ENCODE measurements at regions not wholly inside any gene's neighbourhood (a gene's known extent, or its start where the extent isn't known, plus 50 kb on each side); places are given as distances from the start of the nearest gene placed in this dataset.

DNA sequence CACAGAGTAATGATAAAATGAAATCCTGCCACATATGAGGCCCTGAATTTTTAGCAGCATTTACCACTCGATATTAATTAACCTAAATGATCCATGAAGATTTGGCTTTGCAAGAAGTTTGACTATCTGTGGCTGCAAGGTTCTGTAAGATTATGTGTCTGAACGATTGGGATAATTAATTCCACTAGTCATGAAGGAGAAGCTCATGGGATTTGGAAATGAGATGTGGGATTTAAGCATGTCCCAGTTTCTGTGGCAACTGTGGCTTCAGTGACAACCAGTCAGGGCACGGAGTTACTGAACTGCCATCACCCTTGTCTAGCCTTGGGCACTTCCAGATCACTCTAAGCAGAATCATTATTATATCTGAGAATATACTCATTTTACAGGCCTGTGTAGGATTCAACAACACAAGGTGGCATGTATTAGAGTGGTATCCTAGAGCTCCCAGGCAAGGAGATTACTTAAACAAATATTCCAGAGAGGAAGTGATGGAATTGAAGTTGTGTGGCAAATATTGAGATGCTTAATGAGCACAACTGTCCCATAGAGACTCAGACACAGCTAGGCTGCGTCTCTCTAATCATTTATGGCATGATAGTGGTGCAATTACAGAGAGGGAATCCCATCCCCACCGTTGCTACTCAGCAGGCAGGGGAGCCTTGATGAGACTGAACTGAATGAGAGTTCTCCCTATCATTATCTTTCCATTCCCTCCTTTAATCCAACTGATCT lies 205.0 kb upstream of the KRR1 start:
- DNase-seq: no peak

DNA sequence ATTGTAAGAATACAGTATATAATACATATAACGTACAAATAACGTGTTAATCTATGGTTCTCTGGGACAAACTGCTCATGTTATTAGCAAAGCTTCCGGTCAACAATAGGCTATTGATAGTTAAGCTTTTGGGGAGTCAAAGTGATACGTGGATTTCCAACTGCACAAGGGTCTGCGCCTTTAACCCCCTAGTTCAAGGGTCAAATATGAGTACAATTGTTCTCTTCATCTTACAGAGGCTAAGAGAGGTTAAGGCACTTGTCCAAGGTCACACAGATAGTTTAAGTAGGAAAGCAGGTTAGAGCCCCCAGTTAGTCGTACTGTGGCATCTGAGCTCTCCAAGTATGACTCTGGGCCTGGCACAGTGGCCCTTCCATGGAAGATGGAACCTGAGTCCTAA lies 204.3 kb upstream of the KRR1 start:
- DNase-seq: no peak

DNA sequence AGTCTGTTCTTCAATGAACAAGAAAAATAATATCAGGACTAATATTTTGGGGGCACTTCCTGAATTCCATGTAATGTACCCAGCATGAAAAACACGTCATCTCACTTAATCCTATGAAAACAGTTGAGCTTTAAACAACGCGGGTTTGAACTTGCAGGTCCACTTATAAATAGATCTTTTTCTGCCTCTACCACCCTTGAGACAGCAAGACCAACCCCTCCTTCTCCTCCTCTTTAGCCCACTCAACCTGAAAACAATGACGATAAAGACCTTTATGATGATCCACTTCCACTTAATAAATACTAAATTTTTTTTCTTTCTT lies 203.9 kb upstream of the KRR1 start:
- no peak for DNase-seq

DNA sequence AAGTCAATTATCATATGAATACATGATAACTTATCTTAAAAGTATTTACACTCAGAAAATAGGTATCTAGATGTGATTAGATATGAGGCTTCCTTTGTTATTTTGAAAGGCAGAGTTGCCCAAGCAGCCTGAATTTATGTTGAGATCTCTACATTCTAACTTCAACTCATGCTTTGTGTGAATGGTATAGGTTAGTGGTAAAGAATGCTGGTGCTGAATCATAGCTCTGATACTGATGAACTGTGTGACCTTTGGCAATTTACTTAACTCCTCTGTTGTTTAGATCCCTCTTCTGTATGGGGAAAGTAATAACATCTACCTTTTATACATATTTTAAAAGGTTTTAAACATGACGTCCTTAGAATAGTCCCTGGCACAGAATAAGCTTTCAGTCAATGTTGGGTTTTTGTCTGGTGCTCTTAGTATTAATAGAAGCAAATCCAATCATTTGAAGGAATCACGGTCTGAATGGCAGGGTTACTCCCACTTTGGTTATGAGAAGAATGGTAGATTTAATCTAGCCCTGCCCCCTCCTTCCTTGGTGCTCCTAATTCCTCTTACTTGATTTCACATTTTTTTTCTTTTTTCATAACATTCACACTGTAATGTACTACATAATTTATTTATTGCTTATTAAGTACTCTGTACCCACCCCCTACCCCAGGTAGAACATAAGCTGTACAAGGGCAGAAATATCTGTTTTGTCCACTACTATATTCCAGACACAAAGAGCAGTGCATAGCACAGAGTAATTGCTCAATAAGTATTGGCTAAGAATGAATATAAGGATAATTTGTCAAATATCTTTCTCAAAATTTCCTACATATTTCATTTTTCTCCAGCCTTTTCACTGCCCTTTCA lies 203.3 kb upstream of the KRR1 start:
- DNase-seq: no peak

DNA sequence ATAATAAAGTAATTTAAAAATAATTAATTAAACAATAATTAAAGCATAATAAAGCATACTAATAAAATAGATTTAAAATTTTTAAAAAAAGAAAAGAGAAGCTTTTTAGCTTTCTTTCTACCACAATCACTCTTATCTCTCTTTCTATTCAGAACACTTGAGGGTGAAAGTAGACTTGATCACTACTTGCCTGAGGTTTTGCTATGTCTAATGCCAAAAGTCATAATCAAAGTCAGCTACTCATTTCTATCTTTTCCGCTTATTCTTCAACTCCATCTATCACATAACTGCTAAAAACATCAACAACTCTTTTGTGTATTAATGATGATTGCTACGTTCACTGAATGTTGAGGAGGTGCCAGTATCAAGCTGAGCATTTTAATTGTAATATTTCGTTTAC lies 202.0 kb upstream of the KRR1 start:
- DNase-seq: no peak

DNA sequence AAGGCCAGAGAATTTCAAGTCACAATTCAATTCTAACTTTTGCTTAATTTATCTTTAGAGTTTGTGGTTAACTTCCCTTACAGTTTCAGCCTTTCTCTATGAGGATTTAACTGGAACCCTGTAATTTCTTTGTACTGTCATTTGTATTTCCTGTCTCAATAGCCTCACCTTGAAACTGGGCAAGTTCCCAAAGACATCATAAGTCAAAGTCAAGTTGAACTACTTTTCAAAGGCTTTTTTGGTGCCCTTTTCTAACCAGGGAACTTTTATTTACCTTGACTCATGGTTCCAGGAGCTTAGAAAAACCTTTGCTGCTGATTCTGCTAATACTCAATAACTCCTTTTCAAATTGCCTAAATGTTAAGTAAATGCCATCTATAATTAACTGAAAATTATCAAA lies 200.8 kb upstream of the KRR1 start:
- DNase-seq: no peak

DNA sequence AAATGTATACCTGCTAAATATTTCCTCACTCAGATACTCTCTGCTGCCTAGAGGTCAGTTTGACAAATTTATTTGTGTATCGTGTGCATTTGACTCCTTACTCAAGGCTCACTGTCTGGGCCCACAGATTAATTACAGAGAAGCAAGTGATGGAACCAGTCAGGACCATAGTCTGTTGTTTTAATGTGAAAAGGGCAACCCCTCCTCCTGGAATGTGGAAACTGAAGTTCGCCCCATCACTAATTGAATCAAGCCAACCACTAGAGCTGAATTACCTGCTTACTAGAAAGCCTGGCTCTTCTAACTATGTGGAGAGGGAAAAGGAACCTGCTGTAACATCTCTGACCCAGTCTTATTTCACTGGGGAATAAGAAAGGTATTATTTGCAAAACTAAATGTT lies 199.9 kb upstream of the KRR1 start:
- DNase-seq: no peak

DNA sequence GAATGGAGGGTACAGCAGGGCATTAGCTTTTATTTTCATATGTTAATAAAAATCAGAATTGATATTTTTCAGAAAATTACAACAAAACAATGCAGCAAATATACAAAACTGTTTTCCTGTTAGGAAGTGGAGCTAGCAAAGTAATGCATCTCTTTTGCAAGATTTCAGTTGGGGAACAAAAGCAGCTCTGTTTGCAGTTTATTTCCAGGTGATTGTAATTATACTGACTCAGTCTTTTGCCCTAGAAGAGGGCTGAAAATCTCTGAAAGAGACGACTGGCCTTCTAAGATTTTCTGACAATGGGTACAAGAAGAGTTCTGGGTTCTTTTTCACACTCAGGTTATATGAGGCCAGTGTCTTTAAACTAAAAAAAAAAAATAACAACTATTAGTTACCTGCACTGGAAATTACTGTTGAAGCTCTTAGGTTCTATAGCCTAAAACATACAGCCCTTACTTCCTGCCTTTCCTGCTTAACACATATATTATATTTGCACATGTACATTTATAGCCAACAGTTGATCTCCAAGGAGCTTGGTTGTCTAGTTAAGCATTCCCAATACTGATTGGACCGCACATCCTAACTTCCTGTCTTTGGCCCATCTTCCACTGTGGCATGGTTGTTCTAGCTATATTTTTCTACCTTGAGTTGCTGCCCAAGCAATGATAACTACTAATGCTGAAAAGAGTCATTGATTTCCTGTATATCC lies 199.1 kb upstream of the KRR1 start:
- DNase-seq: no peak

DNA sequence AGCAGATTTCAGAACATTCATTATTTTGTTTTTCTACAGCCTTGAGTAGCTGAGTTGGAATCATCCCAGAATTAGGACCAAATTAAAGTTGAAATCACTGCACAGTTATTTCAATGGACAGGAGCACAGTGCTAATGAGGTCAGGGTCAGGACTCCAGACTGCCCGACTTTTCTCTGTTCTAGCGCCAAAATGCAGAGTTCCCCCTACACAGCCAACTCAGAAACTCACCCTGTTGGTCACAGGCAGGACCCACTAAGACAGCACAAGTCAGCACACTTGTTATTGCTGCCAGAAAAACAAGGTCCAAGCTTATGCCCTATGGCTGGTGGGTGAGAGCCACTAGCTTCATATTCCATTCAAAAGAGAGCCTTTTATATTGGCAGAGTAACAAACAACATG lies 198.1 kb upstream of the KRR1 start:
- no peak for DNase-seq

DNA sequence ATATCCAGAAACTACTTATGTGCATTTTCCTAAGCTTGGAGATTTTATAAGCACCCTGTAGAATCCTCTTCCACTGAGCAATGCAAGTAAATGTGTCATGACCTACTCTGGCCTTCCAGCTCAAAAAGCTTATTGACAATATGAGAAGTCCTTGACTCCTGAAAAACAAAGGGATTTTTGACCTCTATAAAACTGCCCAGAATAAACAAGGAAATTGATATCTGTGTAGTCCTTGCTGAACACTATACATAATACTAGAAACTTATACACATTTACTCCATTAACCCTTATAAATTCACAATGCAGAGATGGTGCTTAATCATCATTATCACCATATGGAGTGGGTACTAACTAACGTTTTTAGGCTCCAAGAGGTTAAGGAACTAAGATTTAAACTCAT lies 197.4 kb upstream of the KRR1 start:
- DNase-seq: no peak

DNA sequence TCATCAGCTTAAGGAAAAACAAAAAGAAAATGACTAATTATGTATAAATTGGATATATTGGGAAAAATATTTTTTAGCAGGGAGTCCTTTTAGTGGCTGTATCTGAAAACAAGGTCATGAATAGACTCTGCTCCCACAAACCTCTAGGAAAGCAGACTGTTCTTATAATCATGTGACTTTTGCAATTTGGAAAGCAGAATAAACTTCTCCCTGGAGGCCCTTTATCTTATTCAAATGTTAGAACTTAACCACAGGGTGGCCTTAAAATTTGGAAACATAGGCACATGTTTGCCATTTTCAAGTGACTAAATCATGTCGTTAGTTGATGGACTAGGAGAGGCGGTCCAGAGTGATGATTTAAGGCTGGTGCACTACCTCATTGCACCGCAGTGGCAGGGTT lies 196.6 kb upstream of the KRR1 start:
- DNase-seq: no peak

DNA sequence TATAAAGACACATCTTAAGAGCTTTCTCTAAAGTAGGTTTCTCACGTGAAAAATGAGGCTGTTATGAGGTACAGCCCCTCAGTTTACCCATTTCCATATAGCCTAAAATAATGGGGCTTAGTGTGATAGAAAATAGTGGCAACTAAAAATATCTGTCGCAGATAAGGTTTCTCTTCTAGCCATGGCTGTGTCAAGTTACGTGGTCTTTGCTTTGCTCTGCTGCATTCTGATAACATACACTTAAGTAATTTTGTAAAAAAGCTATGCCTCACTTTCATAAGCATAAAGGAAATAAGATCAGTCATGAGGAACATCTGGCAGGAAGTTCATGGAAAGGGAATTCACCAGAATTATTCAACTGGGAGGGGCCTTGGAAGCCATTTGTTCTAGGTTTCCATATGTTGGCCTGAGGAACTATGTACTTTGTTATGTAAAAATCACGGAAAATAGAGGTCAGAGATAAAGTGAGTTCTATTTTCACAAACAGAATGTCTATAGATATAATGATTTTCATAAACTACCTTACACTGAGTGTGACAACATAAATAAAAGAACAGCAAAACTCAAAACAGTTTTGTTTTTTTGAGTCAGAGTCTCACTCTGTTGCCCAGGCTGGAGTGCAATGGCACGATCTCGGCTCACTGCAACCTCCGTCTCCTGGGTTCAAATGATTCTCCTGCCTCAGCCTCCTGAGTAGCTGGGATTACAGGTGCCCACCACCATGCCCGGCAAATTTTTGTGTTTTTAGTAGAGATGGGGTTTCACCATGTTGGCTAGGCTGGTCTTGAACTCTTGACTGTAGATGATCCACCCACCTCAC lies 195.6 kb upstream of the KRR1 start:
- DNase-seq: no peak

DNA sequence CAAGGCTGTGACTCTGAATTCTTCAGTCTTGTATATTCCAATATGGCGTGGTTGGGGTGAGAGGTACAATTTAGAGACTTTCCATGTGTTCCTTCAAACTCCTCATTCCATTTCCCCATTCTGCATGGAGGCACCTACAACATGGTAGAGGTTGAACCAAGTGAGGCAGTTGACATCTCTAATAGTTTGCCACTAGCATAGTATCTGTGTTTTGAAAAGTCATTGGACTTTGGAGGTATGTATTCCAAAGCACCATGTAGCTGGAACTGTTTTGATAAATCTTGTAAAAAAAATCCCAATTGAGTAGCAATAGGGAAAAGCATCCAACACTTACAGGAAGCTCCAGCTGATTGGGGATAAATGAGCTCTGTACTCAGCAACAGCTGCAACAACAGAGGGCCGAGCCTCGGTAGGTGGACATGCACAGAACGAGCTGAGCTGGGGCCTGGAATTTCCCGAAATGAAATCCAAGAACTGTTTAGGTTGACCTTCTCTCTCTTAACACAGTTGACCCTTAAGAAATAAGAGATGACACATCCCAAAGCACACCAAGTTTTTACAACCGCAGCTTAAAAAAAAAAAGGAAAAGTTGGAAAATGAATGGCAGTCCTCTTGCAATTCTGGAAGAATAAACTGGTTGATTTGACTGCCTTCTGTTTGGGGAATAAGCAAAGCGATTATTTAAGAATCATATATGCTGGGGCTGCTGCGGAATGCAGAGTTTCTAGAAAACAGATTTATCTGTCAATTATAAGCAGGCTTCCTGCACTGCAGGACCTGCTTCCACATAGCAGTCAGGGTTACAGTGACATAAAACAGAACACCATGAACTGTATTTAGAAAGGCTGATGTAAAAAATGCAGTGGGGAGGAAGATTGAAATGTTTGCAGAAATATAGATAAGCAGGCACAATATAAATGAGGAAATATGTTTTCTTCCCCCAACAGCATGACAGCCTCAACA lies 194.6 kb upstream of the KRR1 start:
- DNase-seq: no peak

DNA sequence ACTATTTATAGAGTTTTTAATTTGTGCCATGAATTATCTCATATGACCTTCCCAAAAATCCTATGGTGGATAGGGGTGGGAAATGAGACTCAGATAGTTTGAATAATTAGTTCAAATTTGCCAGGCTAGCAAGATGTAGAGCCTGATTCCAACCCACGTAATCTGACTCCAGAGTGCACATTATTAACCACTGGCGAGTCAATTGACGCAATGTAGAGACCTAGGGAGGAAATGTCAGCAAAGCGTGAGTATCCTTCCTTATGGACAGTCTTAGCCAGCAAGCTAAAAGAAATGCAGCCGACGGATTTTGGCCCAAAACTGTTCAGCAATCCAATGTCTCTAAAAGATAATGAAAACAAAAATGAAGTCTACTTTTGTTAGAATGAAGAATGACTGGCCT lies 193.3 kb upstream of the KRR1 start:
- DNase-seq: no peak

DNA sequence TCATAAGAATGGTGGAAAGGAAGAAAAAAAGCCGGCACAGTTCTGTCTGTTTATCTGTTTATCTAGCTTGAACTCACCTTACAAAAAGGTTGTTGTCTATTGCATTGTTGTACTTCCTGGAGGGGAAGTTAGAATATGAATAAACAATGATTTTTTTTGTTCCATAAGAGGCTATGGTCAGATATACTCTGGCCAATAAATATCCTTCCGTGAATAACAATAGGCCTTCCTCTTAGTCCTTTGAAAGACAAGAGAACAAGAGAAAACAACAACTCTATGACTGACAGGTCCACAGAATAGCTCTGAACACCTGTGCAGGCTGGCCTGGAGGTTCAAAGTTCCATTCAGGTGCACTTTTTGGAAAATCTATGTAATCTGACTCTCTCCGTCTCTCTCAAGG lies 192.8 kb upstream of the KRR1 start:
- no peak for DNase-seq

DNA sequence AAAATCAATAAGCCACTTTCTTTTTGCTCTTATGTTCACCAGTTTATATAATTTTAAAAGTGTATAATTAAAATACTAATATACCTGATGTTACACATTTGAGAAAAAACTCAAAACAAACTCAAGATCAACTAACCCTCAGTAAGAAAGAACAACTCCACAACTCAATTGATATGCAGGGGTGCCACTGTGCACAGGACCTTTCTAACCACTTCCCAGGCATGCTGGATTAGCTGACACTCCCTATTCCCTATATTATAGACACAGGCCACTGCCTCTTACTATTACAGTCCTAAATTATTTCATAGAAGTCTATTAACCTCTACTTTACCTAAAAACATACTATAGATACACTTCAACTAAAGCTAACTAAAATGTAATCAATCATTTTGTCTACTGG lies 191.7 kb upstream of the KRR1 start:
- no peak for DNase-seq

DNA sequence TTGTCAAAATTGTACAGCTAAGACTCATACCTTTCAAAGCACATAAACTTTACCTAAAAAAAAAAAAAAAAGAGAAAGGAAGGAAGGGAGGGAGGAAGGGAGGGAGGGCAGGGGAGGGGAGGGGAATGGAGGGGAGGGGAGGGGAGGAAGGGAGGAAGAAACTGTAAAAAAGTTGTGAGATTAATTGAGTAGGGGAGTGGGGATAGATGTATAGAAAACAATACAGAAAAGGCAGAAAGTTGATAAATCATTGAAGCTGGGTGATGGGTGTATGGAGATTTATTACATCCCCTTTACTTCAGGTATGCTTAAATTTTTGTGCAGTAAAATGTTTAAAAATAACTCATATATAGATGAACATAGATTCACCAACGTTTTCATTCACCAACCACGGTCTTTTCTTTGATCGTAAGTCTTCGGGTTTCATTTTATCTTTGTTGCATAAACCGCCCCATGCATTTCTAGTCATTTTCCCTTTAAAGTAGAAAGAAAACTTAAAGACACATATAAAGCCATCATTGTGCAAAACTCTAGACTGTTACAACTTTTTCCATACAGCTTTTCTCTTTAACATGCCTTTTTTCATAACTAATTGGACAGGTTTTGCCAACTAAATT lies 191.2 kb upstream of the KRR1 start:
- no peak for DNase-seq

DNA sequence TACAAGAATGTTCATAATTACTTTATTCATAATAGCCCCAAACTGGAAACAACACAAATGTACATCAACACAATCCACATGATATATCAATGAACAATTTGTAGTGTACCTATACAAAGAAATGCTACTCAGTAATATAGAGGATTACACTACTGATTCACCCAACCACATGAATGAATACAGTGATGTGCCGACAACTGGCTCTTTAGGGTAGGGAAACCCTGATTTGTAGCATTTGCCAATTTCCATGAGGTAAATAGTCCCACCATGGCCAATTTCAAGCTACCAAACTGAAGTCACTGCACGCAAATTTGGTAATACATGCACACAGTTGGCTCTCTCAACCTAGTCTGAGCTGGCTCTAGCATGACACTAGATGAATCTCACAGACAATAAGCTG lies 190.4 kb upstream of the KRR1 start:
- no peak for DNase-seq

DNA sequence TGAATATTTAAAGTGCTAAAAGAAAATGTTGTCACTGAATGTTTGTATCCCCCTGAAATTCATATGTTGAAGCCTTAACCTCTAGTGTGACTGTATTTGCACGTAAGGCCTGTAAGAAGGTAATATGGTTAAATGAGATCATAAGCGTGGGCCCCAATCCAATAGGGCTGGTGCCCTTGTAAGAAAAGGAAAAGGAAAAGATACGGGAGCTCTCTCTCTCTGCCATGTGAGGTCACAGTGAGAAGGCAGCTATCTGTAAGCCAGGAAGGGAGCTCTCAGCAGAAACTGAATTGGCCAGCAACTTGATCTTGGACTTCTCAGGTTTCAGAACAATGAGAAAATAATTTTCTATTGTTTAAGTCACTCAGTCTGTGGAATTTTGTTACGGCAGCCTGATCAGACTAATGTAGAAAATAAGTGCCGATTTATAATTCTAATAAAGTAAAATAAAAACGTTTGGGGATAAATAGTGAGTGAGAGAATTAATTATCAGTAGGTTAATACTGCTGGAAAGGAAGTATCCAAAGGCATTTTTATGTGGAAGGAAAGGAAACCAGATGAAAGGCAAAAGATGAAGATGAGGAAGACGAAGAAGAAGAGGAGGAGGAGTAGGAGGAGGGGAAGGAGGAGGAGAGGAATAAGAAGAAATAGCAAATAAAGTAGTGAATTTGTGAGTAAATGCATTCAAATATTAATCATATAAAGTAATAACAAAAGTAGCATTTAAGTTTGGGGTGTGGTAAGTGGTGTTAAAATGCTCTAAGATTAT lies 188.5 kb upstream of the KRR1 start:
- no peak for DNase-seq

DNA sequence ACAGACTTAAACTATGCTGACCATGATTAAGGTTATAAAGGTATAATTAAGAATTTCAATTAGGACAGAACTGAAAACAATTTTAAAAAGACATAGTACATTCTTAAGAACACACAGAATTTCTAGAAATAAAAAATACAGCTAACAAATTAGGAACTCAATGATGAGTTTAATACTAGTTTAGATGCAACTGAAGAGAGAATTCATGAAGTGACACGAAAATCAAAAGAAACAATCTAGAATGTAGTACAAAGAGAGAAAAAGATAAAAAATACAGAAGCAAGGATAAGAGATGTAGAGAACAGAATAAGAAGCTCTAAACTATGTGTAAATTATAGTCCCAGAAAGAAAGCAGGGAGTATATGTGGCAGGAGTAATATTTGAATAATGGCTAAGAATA lies 187.8 kb upstream of the KRR1 start:
- no peak for DNase-seq

DNA sequence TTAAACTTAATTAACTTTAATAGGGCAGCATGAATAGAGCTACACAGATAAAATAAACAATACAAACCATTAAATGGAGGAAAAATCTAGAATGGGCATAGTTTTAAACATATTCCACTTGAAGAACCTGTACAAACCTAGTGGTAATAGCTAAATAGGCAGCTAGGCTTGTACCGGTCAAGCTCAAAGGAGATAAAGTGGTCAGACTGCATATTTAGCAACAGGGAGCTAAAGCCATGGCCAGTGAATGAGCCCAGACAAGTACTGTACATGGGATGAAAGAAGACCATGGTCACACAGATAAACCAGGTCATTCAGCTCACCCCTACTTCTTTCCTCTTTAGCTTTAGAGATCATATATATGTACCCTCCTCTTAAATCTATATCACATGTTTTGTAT lies 186.6 kb upstream of the KRR1 start:
- no peak for DNase-seq

Data from stimulated activated CD4-positive, alpha-beta T cell treated with anti-CD3 and anti-CD28 coated beads, Interleukin-4, amount 100 ng/mL, for 4 hours (primary cell).